A549 (cell line): ENCODE measurements at regions not wholly inside any gene's neighbourhood (a gene's known extent, or its start where the extent isn't known, plus 50 kb on each side); places are given as distances from the start of the nearest gene placed in this dataset.

Experiments
- ATAC-seq, 2 experiments: fragments of 200-7000 bp in 1 of 2; fragments of >200 bp in 1 of 2; cut with Nextera tagmentation in 1 of 2; cut with Tn5 transposase in 1 of 2; 3 replicates each; pipeline versions ENCODE4 v1.8.0 to v1.9.1; 2018 to 2020; ENCODE audit warnings: mild to moderate bottlenecking in 1 of 2, moderate library complexity in 1 of 2
- CTCF ChIA-PET: fragments of 300-600 bp; sonication (Branson Sonifier 250); formaldehyde crosslinking; extraction: SDS; loops from one replicate; lab custom pipeline; 2021; ENCODE audit warnings: antibody characterized with exemption, inconsistent platforms; lab: Yijun Ruan, JAX
- POLR2A ChIA-PET: fragments of 350-600 bp; formaldehyde crosslinking; extraction: SDS; loops from one replicate; lab custom pipeline; 2021; ENCODE audit warnings: antibody characterized with exemption, inconsistent platforms; lab: Yijun Ruan, JAX
- DNase-seq, 2 experiments: peaks; one replicate each; pipeline versions ENCODE4 v3.0.0 to v3.0.0-alpha.2; 2011 to 2016; ENCODE audit warnings: low read depth in 1 of 2, low spot score in 1 of 2
- FAIRE-seq: peaks from 2 replicates; lab custom pipeline; 2011; peaks lifted over from hg19 to GRCh38; lab: Jason Lieb, UNC
- H3K27ac ChIP-seq, 2 experiments: fragments of >200 bp; sonication (Bioruptor Twin); formaldehyde crosslinking; 3 replicates each; pipeline ENCODE4 v1.5.1; 2016 to 2017
- H3K4me1 ChIP-seq: fragments of >200 bp; sonication (Bioruptor Twin); formaldehyde crosslinking; 3 replicates; pipeline ENCODE4 v1.6.1; 2016
- H3K4me2 ChIP-seq: fragments of >200 bp; sonication (Bioruptor Twin); formaldehyde crosslinking; 3 replicates; pipeline ENCODE4 v1.6.1; 2016
- H3K4me3 ChIP-seq: fragments of >200 bp; sonication (Bioruptor Twin); formaldehyde crosslinking; 3 replicates; pipeline ENCODE4 v1.5.1; 2016
- H3K9me3 ChIP-seq: fragments of >200 bp; sonication (Bioruptor Twin); formaldehyde crosslinking; 3 replicates; pipeline ENCODE4 v1.6.1; 2016
- BCL3 ChIP-seq: fragments of >200 bp; sonication (Bioruptor Twin); formaldehyde crosslinking; IDR thresholded peaks from 3 replicates; pipeline ENCODE4 v1.6.1; 2016
- CHD4 ChIP-seq: fragments of 200-600 bp; sonication (generic); IDR thresholded peaks from 2 replicates; pipeline ENCODE4 v1.6.1; 2016; ENCODE audit warnings: antibody characterized with exemption, mild to moderate bottlenecking, borderline replicate concordance
- ESRRA ChIP-seq: fragments of 150-350 bp; IDR thresholded peaks from 2 replicates; pipeline ENCODE4 v1.6.1; 2014; ENCODE audit warnings: mild to moderate bottlenecking, low read length, borderline replicate concordance
- FOSB ChIP-seq: fragments of 250-450 bp; sonication (Bioruptor Pico); IDR thresholded peaks from 2 replicates; pipeline ENCODE4 v1.5.0; 2020; ENCODE audit warnings: mild to moderate bottlenecking, moderate library complexity
- FOSL2 ChIP-seq, 2 experiments: fragments of 450-650 bp in 1 of 2; fragments of >200 bp in 1 of 2; sonication (Bioruptor Twin) in 1 of 2; formaldehyde crosslinking; IDR thresholded peaks; 2 replicates each; pipeline versions ENCODE4 v1.5.0 to v1.6.1; 2016 to 2020; ENCODE audit warnings: mild to moderate bottlenecking in 1 of 2, moderate library complexity in 1 of 2
- GATA3 ChIP-seq: IDR thresholded peaks from 2 replicates; pipeline ENCODE4 v1.6.1; 2012; ENCODE audit warnings: borderline replicate concordance
- HDAC2 ChIP-seq: fragments of 200-600 bp; sonication (generic); IDR thresholded peaks from 2 replicates; pipeline ENCODE4 v1.6.1; 2016
- HES2 ChIP-seq: fragments of >200 bp; sonication (Bioruptor Twin); formaldehyde crosslinking; IDR thresholded peaks from 2 replicates; pipeline ENCODE4 v1.6.1; 2016
- HEYL ChIP-seq: fragments of 250-450 bp; sonication (Bioruptor Pico); IDR thresholded peaks from 2 replicates; pipeline ENCODE4 v1.8.0; 2021; ENCODE audit warnings: mild to moderate bottlenecking, moderate library complexity
- HMGXB4 ChIP-seq: fragments of 250-450 bp; sonication (Bioruptor Pico); IDR thresholded peaks from 2 replicates; pipeline ENCODE4 v1.5.0; 2021; ENCODE audit warnings: mild to moderate bottlenecking, moderate library complexity, borderline replicate concordance
- HOXA7 ChIP-seq: fragments of 250-450 bp; sonication (Bioruptor Pico); IDR thresholded peaks from 2 replicates; pipeline ENCODE4 v1.5.0; 2020; ENCODE audit warnings: mild to moderate bottlenecking, moderate library complexity
- JUN ChIP-seq, 2 experiments: fragments of >200 bp; sonication (Bioruptor Twin); formaldehyde crosslinking; IDR thresholded peaks; 2 replicates in 1 of 2; 3 replicates in 1 of 2; pipeline ENCODE4 v1.6.1; 2016 to 2017
- MAFK ChIP-seq: fragments of 450-650 bp; IDR thresholded peaks from 2 replicates; pipeline ENCODE4 v1.6.1; 2014; ENCODE audit not compliant: partially characterized antibody
- MAX ChIP-seq: IDR thresholded peaks from 2 replicates; pipeline ENCODE4 v1.6.1; 2012
- NFE2L2 ChIP-seq: fragments of 150-350 bp; conservative IDR thresholded peaks from 2 replicates; pipeline ENCODE4 v1.6.1; 2014; ENCODE audit warnings: low read length
- NPAS2 ChIP-seq: fragments of 250-450 bp; sonication (Bioruptor Pico); IDR thresholded peaks from 2 replicates; pipeline ENCODE4 v1.8.0; 2022; ENCODE audit warnings: mild to moderate bottlenecking, moderate library complexity, borderline replicate concordance
- PBX3 ChIP-seq: IDR thresholded peaks from 2 replicates; pipeline ENCODE4 v1.6.1; 2012
- PHF8 ChIP-seq: fragments of 200-600 bp; sonication (generic); IDR thresholded peaks from 2 replicates; pipeline ENCODE4 v1.6.1; 2016; ENCODE audit warnings: low read depth, mild to moderate bottlenecking, antibody characterized with exemption, moderate library complexity, borderline replicate concordance
- REST ChIP-seq: fragments of 200-600 bp; sonication (generic); IDR thresholded peaks from 2 replicates; pipeline ENCODE4 v1.6.1; 2016; ENCODE audit warnings: antibody characterized with exemption, mild to moderate bottlenecking, moderate library complexity
- TFCP2L1 ChIP-seq: fragments of 250-450 bp; sonication (Bioruptor Pico); IDR thresholded peaks from 2 replicates; pipeline ENCODE4 v1.5.0; 2021; ENCODE audit warnings: mild to moderate bottlenecking
- WGBS: methylation state at CpG from one replicate; pipeline ENCODE4 v1.1.6; 2017; ENCODE audit errors: missing lambda C conversion rate; 5-methylcytosine and 5-hydroxymethylcytosine counted together

GRCh38 chr3:176911579-176911978 lies 285.7 kb downstream of the TBL1XR1 start:
- no peak for ATAC-seq
- H3K4me2 ChIP-seq: no peak overlapping the region
- POLR2A ChIA-PET: no interaction called here
- H3K27ac ChIP-seq: no peak overlapping the region
- no peaks in the 10 kb centered on the region for H3K4me1 ChIP-seq
- DNase-seq: no peak
- TF ChIP-seq HMGXB4 (no peak), ESRRA (no peak), GATA3 (no peak)
- no peak for FAIRE-seq
- 0% methylated on average over 1 of the region's 1 CpG for WGBS
- H3K9me3 ChIP-seq: no peaks in the 10 kb centered on the region
- CTCF ChIA-PET: no interaction called here
- H3K4me3 ChIP-seq: no peak overlapping the region

- 59% methylated on average over 4 of the region's 4 CpGs for WGBS
- DNase-seq: no peak
- ChIA-PET POLR2A (no interaction called here), CTCF (no interaction called here)
- H3K4me2 ChIP-seq: no peak overlapping the region
- TF ChIP-seq REST (no peak), JUN (IDR thresholded peaks at IDR 0.05) (no peak), MAFK (no peak), FOSB (CRISPR knock-in tag) (no peak), NPAS2 (CRISPR knock-in tag) (no peak), HDAC2 (no peak), HOXA7 (CRISPR knock-in tag) (no peak), FOSL2 (IDR thresholded peaks at IDR 0.05) (no peak), FOSL2 (CRISPR knock-in tag; IDR thresholded peaks at IDR 0.05) (no peak), HES2 (no peak), PHF8 (no peak), PBX3 (no peak), NFE2L2 (no peak), TFCP2L1 (CRISPR knock-in tag) (no peak), HEYL (CRISPR knock-in tag) (no peak), BCL3 (no peak), MAX (no peak), CHD4 (no peak)
- TF ChIP-seq, all 56 proteins: peak for 0
- ATAC-seq (no peak), FAIRE-seq (no peak)
- Histone ChIP-seq H3K4me3 (no peak overlapping the region), H3K27ac (no peak overlapping the region), H3K9me3 (no peaks in the 10 kb centered on the region), H3K4me1 (no peaks in the 10 kb centered on the region)
Measured at GRCh38 chr3:176909044-176909443, 288.2 kb downstream of the TBL1XR1 start.
